GM18867 (cell line): ENCODE measurements at regions not wholly inside any gene's neighbourhood (a gene's known extent, or its start where the extent isn't known, plus 50 kb on each side); places are given as distances from the start of the nearest gene placed in this dataset.
"Not testable (repeated sequence)": the region's sequence is repeated elsewhere in the genome, so short reads cannot be mapped to it uniquely, and the experiment has no call there.

Experiments
- ATAC-seq: cut with Tn5 transposase; IDR thresholded peaks from one replicate; pipeline ENCODE4 v1.9.1; 2021; ENCODE audit warnings: mild to moderate bottlenecking, moderate library complexity; ENCODE audit not compliant: unreplicated experiment

- no peak for ATAC-seq
These were observed 123.7 kb upstream of the KIF26B start for GRCh38 chr1:245031041-245031440.

- ATAC-seq: no peak
These were observed 128.5 kb upstream of the KIF26B start for GRCh38 chr1:245026247-245026646.

GRCh38 chr1:245025525-245025924 lies 129.3 kb upstream of the KIF26B start:
- ATAC-seq: no peak

- ATAC-seq: no peak
These were observed 131.6 kb upstream of the KIF26B start for GRCh38 chr1:245023222-245023621.

GRCh38 chr1:245019910-245020486 lies 134.8 kb upstream of the KIF26B start:
- no peak for ATAC-seq

- no peak for ATAC-seq
These were observed 138.1 kb upstream of the KIF26B start for GRCh38 chr1:245016700-245017099.

GRCh38 chr1:245015031-245015430 lies 139.8 kb upstream of the KIF26B start:
- ATAC-seq: no peak

- ATAC-seq: no peak
These were observed 140.3 kb upstream of the KIF26B start for GRCh38 chr1:245014247-245015029.

- no peak for ATAC-seq
These were observed 144.7 kb upstream of the KIF26B start for GRCh38 chr1:245010018-245010614.

- ATAC-seq: no peak
These were observed 144.4 kb upstream of the HNRNPU start for GRCh38 chr1:245008761-245009160.

- ATAC-seq: no peak
These were observed 143.5 kb upstream of the HNRNPU start for GRCh38 chr1:245007852-245008251.

GRCh38 chr1:245003246-245003645 lies 138.9 kb upstream of the HNRNPU start:
- no peak for ATAC-seq

- ATAC-seq: no peak
These were observed 136.9 kb upstream of the HNRNPU start for GRCh38 chr1:245001252-245001651.

- ATAC-seq: no peak
These were observed 136.5 kb upstream of the HNRNPU start for GRCh38 chr1:245000872-245001188.

- ATAC-seq: not testable (repeated sequence)
These were observed 135.3 kb upstream of the HNRNPU start for GRCh38 chr1:244999644-245000043.

- no peak for ATAC-seq
These were observed 134.5 kb upstream of the HNRNPU start for GRCh38 chr1:244998717-244999346.

- no peak for ATAC-seq
These were observed 131.5 kb upstream of the HNRNPU start for GRCh38 chr1:244995602-244996400.

GRCh38 chr1:244992833-244993232 lies 128.5 kb upstream of the HNRNPU start:
- no peak for ATAC-seq

- no peak for ATAC-seq
These were observed 125.5 kb upstream of the HNRNPU start for GRCh38 chr1:244989813-244990212.

GRCh38 chr1:244988521-244988920 lies 124.2 kb upstream of the HNRNPU start:
- ATAC-seq: no peak

GRCh38 chr1:244980605-244981004 lies 116.3 kb upstream of the HNRNPU start:
- no peak for ATAC-seq
